GM23248 (cell line): ENCODE measurements at regions not wholly inside any gene's neighbourhood (a gene's known extent, or its start where the extent isn't known, plus 50 kb on each side); places are given as distances from the start of the nearest gene placed in this dataset.

Experiments
- DNase-seq: peaks from one replicate; pipeline ENCODE4 v3.0.0-alpha.2; 2015
- H2AFZ ChIP-seq: fragments of 200-600 bp; sonication (generic); 2 replicates; pipeline ENCODE4 v1.6.1; 2016; ENCODE audit warnings: antibody characterized with exemption
- H3F3A ChIP-seq: fragments of 200-600 bp; sonication (generic); 2 replicates; pipeline ENCODE4 v1.6.1; 2016; ENCODE audit warnings: mild to moderate bottlenecking, antibody characterized with exemption, mixed run types; ENCODE audit not compliant: insufficient read depth
- H3K27ac ChIP-seq: fragments of 200-600 bp; sonication (generic); 2 replicates; pipeline ENCODE4 v1.5.1; 2016; ENCODE audit warnings: mild to moderate bottlenecking
- H3K27me3 ChIP-seq: fragments of 200-600 bp; sonication (generic); replicated peaks from 2 replicates; pipeline ENCODE4 v1.6.1; 2016; ENCODE audit warnings: mild to moderate bottlenecking; ENCODE audit not compliant: insufficient read depth
- H3K36me3 ChIP-seq: fragments of 200-600 bp; sonication (generic); 2 replicates; pipeline ENCODE4 v1.6.1; 2016; ENCODE audit warnings: low read depth, mild to moderate bottlenecking
- H3K4me1 ChIP-seq: fragments of 200-600 bp; sonication (generic); 2 replicates; pipeline ENCODE4 v1.6.1; 2016; ENCODE audit warnings: mild to moderate bottlenecking; ENCODE audit not compliant: insufficient read depth
- H3K4me2 ChIP-seq: fragments of 200-600 bp; sonication (generic); one replicate; pipeline ENCODE4 v1.6.1; 2016; ENCODE audit warnings: mild to moderate bottlenecking; ENCODE audit not compliant: unreplicated experiment
- H3K4me3 ChIP-seq: fragments of 200-600 bp; sonication (generic); 2 replicates; pipeline ENCODE4 v1.5.1; 2016; ENCODE audit warnings: mild to moderate bottlenecking
- H3K79me2 ChIP-seq: fragments of 200-600 bp; sonication (generic); 2 replicates; pipeline ENCODE4 v1.6.1; 2016; ENCODE audit warnings: mild to moderate bottlenecking; ENCODE audit not compliant: insufficient read depth
- H3K9ac ChIP-seq: fragments of 200-600 bp; sonication (generic); 2 replicates; pipeline ENCODE4 v1.6.1; 2016; ENCODE audit warnings: mild to moderate bottlenecking
- H3K9me2 ChIP-seq: fragments of 200-600 bp; sonication (generic); 2 replicates; pipeline ENCODE4 v1.6.1; 2016; ENCODE audit warnings: mixed run types, mild to moderate bottlenecking, moderate library complexity; ENCODE audit not compliant: insufficient read depth
- H3K9me3 ChIP-seq: fragments of 200-600 bp; sonication (generic); one replicate; pipeline ENCODE4 v1.6.1; 2017; ENCODE audit warnings: low read depth
- H4K20me1 ChIP-seq: fragments of 200-600 bp; sonication (generic); 2 replicates; pipeline ENCODE4 v1.6.0; 2016; ENCODE audit not compliant: insufficient read depth
- EZH2 ChIP-seq: fragments of 200-600 bp; sonication (generic); IDR thresholded peaks from 2 replicates; pipeline ENCODE4 v1.6.1; 2018; ENCODE audit warnings: antibody characterized with exemption, mild to moderate bottlenecking; ENCODE audit not compliant: insufficient read depth, poor library complexity, severe bottlenecking
- EZH2phosphoT487 ChIP-seq: fragments of 200-600 bp; sonication (generic); IDR thresholded peaks from 2 replicates; pipeline ENCODE4 v1.6.1; 2018; ENCODE audit warnings: antibody characterized with exemption, moderate library complexity, mild to moderate bottlenecking, low read depth; ENCODE audit not compliant: insufficient read depth
- WGBS, 2 experiments: methylation state at CpG; one replicate each; pipeline ENCODE4 v1.1.6; 2015 to 2017; ENCODE audit warnings: low lambda C conversion rate in 2 of 2, low coverage in 1 of 2; ENCODE audit errors: missing lambda C conversion rate in 2 of 2; 5-methylcytosine and 5-hydroxymethylcytosine counted together
- in situ Hi-C: fragments of 300-500 bp; cut with MboI; formaldehyde crosslinking; loops from 2 replicates; pipeline ENCODE4 v1.15.0; 2020

GRCh38 chr14:39716987-39717570 is 284.8 kb upstream of the FBXO33 start:
- TF ChIP-seq EZH2phosphoT487 (no peak), EZH2 (no peak)
- no peak overlapping the region for H3K4me3 ChIP-seq
- 11 to 16% methylated on average over 3 of the region's 3 CpGs for WGBS, 2 experiments
- DNase-seq, result no peak
- no peaks in the 10 kb centered on the region for H3K4me1 ChIP-seq
- no peak overlapping the region for H2AFZ ChIP-seq
- H4K20me1 ChIP-seq, result no peaks in the 10 kb centered on the region
- H3K9me2 ChIP-seq, result no peaks in the 10 kb centered on the region
- in situ Hi-C loops, result no loop called here
- H3K4me2 ChIP-seq, result no peak overlapping the region
- H3K79me2 ChIP-seq, result no peaks in the 10 kb centered on the region
- H3F3A ChIP-seq, result no peaks in the 10 kb centered on the region
- no peaks in the 10 kb centered on the region for H3K9me3 ChIP-seq
- no peak overlapping the region for H3K27ac ChIP-seq
- H3K36me3 ChIP-seq, result no peaks in the 10 kb centered on the region
- no peaks in the 10 kb centered on the region for H3K27me3 ChIP-seq
- no peak overlapping the region for H3K9ac ChIP-seq

DNA sequence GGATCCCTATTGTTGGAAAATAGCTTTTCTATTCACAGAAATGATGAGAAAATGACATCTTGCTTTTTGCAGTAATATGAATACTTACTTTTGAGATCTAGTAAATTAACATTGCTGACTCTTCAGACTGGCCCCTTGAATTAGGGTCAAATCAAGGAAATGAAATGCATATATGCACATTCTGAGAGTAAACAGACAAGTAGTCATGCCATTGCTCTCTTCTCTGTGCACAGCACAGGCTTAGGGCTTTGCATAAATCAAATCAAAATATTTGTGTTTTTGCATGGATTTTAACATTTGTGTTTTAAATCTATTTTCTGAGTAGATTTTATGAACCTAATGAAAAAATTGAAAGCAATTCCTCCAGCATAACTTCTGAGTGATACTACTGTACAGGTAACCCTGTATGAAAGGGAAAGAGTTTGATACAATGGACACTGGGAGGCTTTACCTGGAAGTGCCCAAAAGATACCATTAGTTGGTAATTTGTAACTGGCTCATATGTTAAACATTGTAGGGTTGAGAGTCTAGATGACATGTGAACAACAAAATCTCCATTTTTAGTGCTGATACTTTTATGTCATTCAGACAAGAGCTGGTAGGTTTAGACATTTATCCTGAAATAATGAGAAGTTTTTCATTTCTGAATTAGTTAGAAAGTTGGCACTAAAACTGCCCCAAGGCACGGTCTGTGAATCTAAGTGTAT is 280.2 kb upstream of the FBXO33 start:
- in situ Hi-C loops, result no loop called here
- Histone ChIP-seq H3K9ac (no peak overlapping the region), H2AFZ (no peak overlapping the region), H3K4me1 (no peaks in the 10 kb centered on the region), H3K27ac (no peak overlapping the region), H4K20me1 (no peaks in the 10 kb centered on the region), H3K9me2 (no peaks in the 10 kb centered on the region), H3K27me3 (no peaks in the 10 kb centered on the region), H3K36me3 (no peaks in the 10 kb centered on the region), H3K4me3 (no peak overlapping the region), H3K9me3 (no peaks in the 10 kb centered on the region), H3F3A (no peaks in the 10 kb centered on the region), H3K79me2 (no peaks in the 10 kb centered on the region), H3K4me2 (no peak overlapping the region)
- WGBS, 2 experiments, result 4 to 5% methylated on average over 1 of the region's 1 CpG
- no peak for DNase-seq
- TF ChIP-seq EZH2 (no peak), EZH2phosphoT487 (no peak)

GRCh38 chr14:39704594-39704993 is 272.4 kb upstream of the FBXO33 start:
- Histone ChIP-seq H3K36me3 (no peaks in the 10 kb centered on the region), H3K4me1 (no peaks in the 10 kb centered on the region), H3F3A (no peaks in the 10 kb centered on the region), H3K79me2 (no peaks in the 10 kb centered on the region), H3K4me3 (no peak overlapping the region), H3K9me2 (no peaks in the 10 kb centered on the region), H4K20me1 (no peaks in the 10 kb centered on the region), H3K9ac (no peak overlapping the region), H3K9me3 (no peaks in the 10 kb centered on the region), H3K4me2 (no peak overlapping the region), H2AFZ (no peak overlapping the region), H3K27me3 (no peaks in the 10 kb centered on the region), H3K27ac (no peak overlapping the region)
- WGBS, 2 experiments, result 7 to 15% methylated on average over 2 of the region's 2 CpGs
- no peak for TF ChIP-seq EZH2phosphoT487
- no peak for TF ChIP-seq EZH2
- no peak for DNase-seq
- in situ Hi-C loops, result no loop called here

- 17 to 31% methylated on average over 2 of the region's 2 CpGs for WGBS, 2 experiments
- TF ChIP-seq EZH2phosphoT487 (no peak), EZH2 (no peak)
- in situ Hi-C loops, result no loop called here
- Histone ChIP-seq H3K9ac (no peak overlapping the region), H3K9me2 (no peaks in the 10 kb centered on the region), H3K4me1 (no peaks in the 10 kb centered on the region), H3K4me3 (no peak overlapping the region), H3K9me3 (no peaks in the 10 kb centered on the region), H3K36me3 (no peaks in the 10 kb centered on the region), H2AFZ (no peak overlapping the region), H4K20me1 (no peaks in the 10 kb centered on the region), H3K27ac (no peak overlapping the region), H3K27me3 (no peaks in the 10 kb centered on the region), H3K4me2 (no peak overlapping the region), H3F3A (no peaks in the 10 kb centered on the region), H3K79me2 (no peaks in the 10 kb centered on the region)
- no peak for DNase-seq
Observed at GRCh38 chr14:39694341-39694740, 262.1 kb upstream of the FBXO33 start.
